ENCODE measurements at regions not wholly inside any gene's neighbourhood (a gene's known extent, or its start where the extent isn't known, plus 50 kb on each side); places are given as distances from the start of the nearest gene placed in this dataset.
"Not testable (repeated sequence)": the region's sequence is repeated elsewhere in the genome, so short reads cannot be mapped to it uniquely, and the experiment has no call there.

GRCh38 chr5:26329562-26330189 lies 708.7 kb downstream of the CDH9 start:
- peak; percentile 56 for TF ChIP-seq CTCF (IDR thresholded peaks at IDR 0.05)
- DNase-seq = no peak
- Mint-ChIP-seq H3K27ac (no peak overlapping the region), H3K9me3 (peaks cover 21% of the 10 kb centered on the region), H3K4me3 (no peak overlapping the region), H3K27me3 (ENCODE audit: insufficient read depth) (no peaks in the 10 kb centered on the region; the same call in 1 of the 2 replicates), H3K36me3 (ENCODE audit: low read depth) (no peaks in the 10 kb centered on the region), H3K4me1 (ENCODE audit: low read depth) (no peaks in the 10 kb centered on the region)

GRCh38 chr5:26326153-26326759 lies 712.1 kb downstream of the CDH9 start:
- peaks cover 16% of the 10 kb centered on the region for H3K9me3 Mint-ChIP-seq

GRCh38 chr5:26325432-26325831 lies 713.0 kb downstream of the CDH9 start:
- H3K27ac Mint-ChIP-seq; H3K4me1 Mint-ChIP-seq (ENCODE audit: low read depth); H3K36me3 Mint-ChIP-seq (ENCODE audit: low read depth); H3K4me3 Mint-ChIP-seq; DNase-seq; H3K27me3 Mint-ChIP-seq (ENCODE audit: insufficient read depth): not testable (repeated sequence)
- peaks cover 16% of the 10 kb centered on the region for H3K9me3 Mint-ChIP-seq

More at GRCh38 chr5:26326153-26326759, 712.1 kb downstream of the CDH9 start:
- no peak overlapping the region for H3K4me3 Mint-ChIP-seq
- TF ChIP-seq CTCF (IDR thresholded peaks at IDR 0.05) = no peak
- no peak overlapping the region for H3K27ac Mint-ChIP-seq
- H3K27me3 Mint-ChIP-seq (ENCODE audit: insufficient read depth) = no peaks in the 10 kb centered on the region; the same call in 1 of the 2 replicates
- H3K4me1 Mint-ChIP-seq (ENCODE audit: low read depth) = no peaks in the 10 kb centered on the region
- no peak for DNase-seq
- no peaks in the 10 kb centered on the region for H3K36me3 Mint-ChIP-seq (ENCODE audit: low read depth)

GRCh38 chr5:26324273-26324895 lies 714.0 kb downstream of the CDH9 start:
- H3K9me3 Mint-ChIP-seq = peaks cover 16% of the 10 kb centered on the region
- H3K27me3 Mint-ChIP-seq (ENCODE audit: insufficient read depth); H3K4me3 Mint-ChIP-seq: not testable (repeated sequence)

GRCh38 chr5:26323794-26324193 lies 714.6 kb downstream of the CDH9 start:
- Mint-ChIP-seq H3K27me3 (ENCODE audit: insufficient read depth) (no peaks in the 10 kb centered on the region; the same call in 1 of the 2 replicates), H3K36me3 (ENCODE audit: low read depth) (no peaks in the 10 kb centered on the region), H3K27ac (no peak overlapping the region), H3K4me3 (no peak overlapping the region), H3K4me1 (ENCODE audit: low read depth) (no peaks in the 10 kb centered on the region), H3K9me3 (peaks cover 16% of the 10 kb centered on the region)
- DNase-seq = no peak
- no peak for TF ChIP-seq CTCF (IDR thresholded peaks at IDR 0.05)

More at GRCh38 chr5:26324273-26324895, 714.0 kb downstream of the CDH9 start:
- not testable (repeated sequence) for H3K27ac Mint-ChIP-seq; H3K36me3 Mint-ChIP-seq (ENCODE audit: low read depth); H3K4me1 Mint-ChIP-seq (ENCODE audit: low read depth); DNase-seq

DNA sequence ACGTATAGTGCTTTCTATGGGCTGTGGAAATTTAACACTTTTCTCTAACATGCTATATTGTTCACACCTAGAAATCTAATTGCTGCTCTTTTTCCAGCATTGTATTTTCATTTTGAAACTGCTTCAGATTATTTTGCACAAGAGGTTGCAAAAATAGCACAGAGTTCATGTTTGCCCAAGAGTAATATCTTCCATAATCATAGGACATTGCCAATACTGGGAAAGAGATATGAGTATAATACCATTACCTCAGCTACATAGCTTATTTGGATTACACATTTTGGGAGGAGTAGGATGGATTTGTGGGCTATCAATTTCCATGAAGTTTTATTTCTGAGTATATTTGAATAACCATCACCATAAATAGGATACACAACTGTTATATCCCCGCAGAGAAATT lies 717.1 kb downstream of the CDH9 start:
- Mint-ChIP-seq H3K27me3 (ENCODE audit: insufficient read depth) (no peaks in the 10 kb centered on the region), H3K9me3 (peaks cover 19% of the 10 kb centered on the region), H3K36me3 (ENCODE audit: low read depth) (no peaks in the 10 kb centered on the region), H3K27ac (no peak overlapping the region), H3K4me3 (no peak overlapping the region), H3K4me1 (ENCODE audit: low read depth) (no peaks in the 10 kb centered on the region)
- TF ChIP-seq CTCF (IDR thresholded peaks at IDR 0.05) = no peak
- DNase-seq = no peak

Measured in HFFc6 (cell line).